ENCODE measurements at regions not wholly inside any gene's neighbourhood (a gene's known extent, or its start where the extent isn't known, plus 50 kb on each side); places are given as distances from the start of the nearest gene placed in this dataset.

GRCh38 chr12:132405742-132406251 lies 76.4 kb upstream of the GALNT9 start:
- no peaks in the 10 kb centered on the region for H3K9me3 ChIP-seq (ENCODE audit: control insufficient read depth, insufficient read depth, low read length)
- H4K5ac ChIP-seq (ENCODE audit: low read depth, low read length) = no peak overlapping the region
- no peak overlapping the region for H3K56ac ChIP-seq (ENCODE audit: extremely low read depth, insufficient read depth, low read length)
- H4K20me1 ChIP-seq (ENCODE audit: insufficient read depth, low read length) = no peaks in the 10 kb centered on the region
- WGBS, 2 experiments (ENCODE audit: extremely low coverage in 2 of 2, insufficient read length in 1 of 2) = 52% methylated on average over 5 of the region's 22 CpGs; no CpG with 5 or more reads in 1 of the 2 experiments
- TF ChIP-seq MAFK (IDR thresholded peaks at IDR 0.05; ENCODE audit: low read depth, low read length) = no peak
- H3K9me1 ChIP-seq (ENCODE audit: insufficient read depth, low read length) = no peaks in the 10 kb centered on the region
- dilution Hi-C loops (cut with HindIII; ENCODE audit: low sequenced_read_pairs, unreplicated experiment) (no loop called here), intact Hi-C loops (cut with micrococcal nuclease) (no loop called here), in situ Hi-C loops (cut with MboI; ENCODE audit: low sequenced_read_pairs) (no loop called here)
- no peak overlapping the region for H3K4me3 ChIP-seq (ENCODE audit: insufficient read depth, low read depth, low read length)
- H3K23ac ChIP-seq (ENCODE audit: low read depth, low read length) = no peak overlapping the region
- BruUV-seq (replicated peaks) = no TSS peak
- DNase-seq (no peak), ATAC-seq (ENCODE audit: low read depth) (no peak)
- no peaks in the 10 kb centered on the region for H3K4me1 ChIP-seq (ENCODE audit: control insufficient read depth, insufficient read depth, low read length)
- H3K79me1 ChIP-seq (ENCODE audit: low read depth in 1 of 2, low read length in 2 of 2) = no peaks in the 10 kb centered on the region
- H4K8ac ChIP-seq (ENCODE audit: low read depth in 2 of 2, low read length in 2 of 2) = no peak overlapping the region
- no peak overlapping the region for H3K18ac ChIP-seq (ENCODE audit: low read depth, low read length)
- no peak overlapping the region for H3K4ac ChIP-seq (ENCODE audit: low read depth, low read length)
- H2BK5ac ChIP-seq (ENCODE audit: low read depth, low read length, poor library complexity, severe bottlenecking) = no peak overlapping the region
- H3K4me2 ChIP-seq (ENCODE audit: low read depth, low read length) = no peak overlapping the region
- H3K27ac ChIP-seq (ENCODE audit: insufficient read depth, low read length) = no peak overlapping the region
- ChIA-PET POLR2A (ENCODE audit: unreplicated experiment) (no interaction called here), CTCF (no interaction called here)
- H4K91ac ChIP-seq (ENCODE audit: insufficient read depth, low read depth, low read length) = no peak overlapping the region
- no peak overlapping the region for H2AFZ ChIP-seq (replicated peaks; ENCODE audit: low read length, poor library complexity)
- H3K14ac ChIP-seq (replicated peaks; ENCODE audit: low read depth, low read length) = no peak overlapping the region
- H3K36me3 ChIP-seq (ENCODE audit: control insufficient read depth, insufficient read depth, low read length) = no peaks in the 10 kb centered on the region
- H2AK9ac ChIP-seq (replicated peaks; ENCODE audit: low read depth, low read length, poor library complexity) = no peak overlapping the region
- no peak overlapping the region for H2BK15ac ChIP-seq (ENCODE audit: low read depth, low read length)
- H2AK5ac ChIP-seq (ENCODE audit: low read depth, low read length) = no peak overlapping the region
- peaks cover 9% of the 10 kb centered on the region; the same call in 1 of the 2 replicates for H3K27me3 ChIP-seq (ENCODE audit: control insufficient read depth, insufficient read depth, low read length)
- no peak overlapping the region for H2BK20ac ChIP-seq (ENCODE audit: low read depth, low read length)
- no peak overlapping the region for H2BK120ac ChIP-seq (ENCODE audit: low read depth, low read length)
- no peak overlapping the region for H3K9ac ChIP-seq (ENCODE audit: low read depth, low read length)

All from IMR-90 (cell line).